Inflammatory macrophage (primary cell): ENCODE measurements at regions not wholly inside any gene's neighbourhood (a gene's known extent, or its start where the extent isn't known, plus 50 kb on each side); places are given as distances from the start of the nearest gene placed in this dataset.

Source experiments
- DNase-seq, 2 donors: peaks; one replicate each; pipeline ENCODE4 v3.0.0-alpha.2; 2020 to 2022

DNA sequence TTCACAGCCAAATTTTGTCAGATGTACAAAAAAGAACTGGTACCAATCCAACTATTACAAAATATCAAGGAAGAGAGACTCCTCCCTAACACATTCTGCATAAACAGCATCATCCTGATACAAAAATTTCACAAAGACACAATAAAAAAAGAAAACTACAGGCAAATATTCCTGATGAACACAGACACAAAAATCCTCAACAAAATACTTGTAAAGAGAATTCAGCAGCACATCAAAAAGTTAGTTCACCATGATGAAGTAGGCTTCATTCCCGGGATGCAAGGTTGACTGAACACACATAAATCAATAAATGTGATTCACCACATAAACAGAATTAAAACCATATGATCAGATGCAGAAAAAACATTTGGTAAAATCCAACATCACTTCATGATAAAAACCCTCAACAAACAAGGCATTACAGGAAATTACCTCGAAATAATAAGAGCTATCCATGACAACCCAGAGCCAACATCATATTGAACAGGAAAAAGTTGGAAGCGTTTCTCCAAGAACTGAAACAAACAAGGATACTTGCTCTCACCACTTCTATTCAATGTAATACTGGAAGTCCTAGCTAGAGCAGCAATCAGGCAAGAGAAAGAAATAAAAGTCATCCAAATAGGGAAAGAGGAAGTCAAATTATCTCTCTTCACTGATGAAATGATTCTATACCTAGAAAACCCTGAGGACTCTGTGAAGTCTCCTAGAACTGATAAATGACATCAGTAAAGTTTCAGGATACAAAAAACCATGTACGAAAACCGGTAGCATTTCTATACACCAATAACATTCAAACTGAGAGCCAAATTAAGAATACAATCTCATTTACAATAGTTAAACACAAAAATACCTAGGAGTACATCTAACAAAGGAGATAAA is 223.1 kb downstream of the REEP3 start:
- DNase-seq: no peak

DNA sequence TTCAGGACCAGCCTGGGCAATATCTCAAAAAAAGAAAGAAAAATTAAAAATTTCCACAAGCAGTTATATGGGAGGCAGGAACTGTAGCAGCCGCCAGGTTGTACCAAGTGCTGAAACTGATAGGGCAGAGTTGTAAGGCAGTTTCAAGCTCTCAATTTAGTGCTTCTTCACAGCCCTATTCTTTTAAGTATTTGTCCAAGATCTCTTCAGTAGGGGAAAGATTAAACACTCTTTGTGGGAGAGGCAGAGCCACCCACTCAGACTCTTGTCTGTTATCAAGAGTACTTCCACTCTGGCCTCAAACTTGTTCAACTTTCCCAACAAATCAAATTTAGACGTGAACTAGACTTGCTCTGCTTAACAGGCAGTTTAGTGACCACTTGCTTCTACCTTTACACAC is 228.7 kb downstream of the REEP3 start:
- DNase-seq: no peak

DNA sequence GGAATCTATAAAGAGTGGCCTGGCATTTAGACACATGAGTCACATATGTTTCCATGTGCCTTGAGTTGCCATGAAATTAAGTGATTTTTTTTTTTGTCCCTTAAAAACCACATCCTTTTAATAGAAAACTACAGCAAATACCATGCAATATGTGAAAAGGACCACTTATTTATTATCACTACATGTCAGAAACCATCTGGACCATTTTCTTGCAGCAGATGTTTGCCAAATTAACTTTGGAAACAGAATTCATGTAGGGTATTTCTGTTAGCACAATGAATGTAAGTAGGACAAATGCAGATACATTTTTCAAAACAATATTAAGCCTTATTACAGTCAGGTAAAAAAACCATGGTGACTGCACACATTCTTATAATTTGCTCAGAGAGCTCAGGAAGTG is 230.6 kb downstream of the REEP3 start:
- no peak for DNase-seq

DNA sequence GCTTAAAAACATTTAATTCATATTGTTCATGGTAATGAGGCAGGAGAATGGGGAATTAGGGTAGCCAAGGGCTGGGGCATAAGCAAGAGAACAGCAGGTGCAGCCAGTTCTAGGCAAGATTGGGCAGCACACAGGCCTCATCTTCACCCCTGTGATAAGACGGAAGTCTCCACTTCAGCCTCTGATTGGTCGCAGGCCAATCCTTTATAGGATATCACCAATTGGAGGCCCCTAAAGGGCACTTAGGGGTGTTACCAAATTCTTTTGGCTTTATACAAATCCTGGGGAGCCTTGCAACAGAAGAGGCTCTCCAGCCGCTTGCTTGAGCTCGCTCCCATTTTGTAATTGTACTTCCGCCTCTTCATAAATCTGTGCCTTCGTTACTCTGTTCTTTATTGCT is 231.1 kb downstream of the REEP3 start:
- no peak for DNase-seq

DNA sequence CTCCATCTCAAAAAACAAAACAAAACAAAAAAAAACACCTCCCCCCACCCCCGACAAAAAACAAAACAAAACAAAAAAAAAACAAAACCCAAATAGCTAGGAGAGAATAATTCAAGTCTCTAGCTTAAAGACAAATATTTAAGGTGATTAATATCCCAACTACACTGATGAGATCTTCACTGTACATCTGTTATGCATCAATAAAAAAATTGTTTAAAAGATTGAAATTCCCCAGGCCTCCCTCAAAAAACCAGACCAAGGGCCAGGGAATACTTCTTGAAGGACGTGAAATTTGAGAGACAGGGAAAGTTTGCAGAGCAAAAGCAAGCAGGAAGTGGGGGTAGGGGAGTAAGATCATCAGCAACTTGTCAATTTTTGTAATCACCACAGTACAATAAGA is 232.6 kb downstream of the REEP3 start:
- no peak for DNase-seq

DNA sequence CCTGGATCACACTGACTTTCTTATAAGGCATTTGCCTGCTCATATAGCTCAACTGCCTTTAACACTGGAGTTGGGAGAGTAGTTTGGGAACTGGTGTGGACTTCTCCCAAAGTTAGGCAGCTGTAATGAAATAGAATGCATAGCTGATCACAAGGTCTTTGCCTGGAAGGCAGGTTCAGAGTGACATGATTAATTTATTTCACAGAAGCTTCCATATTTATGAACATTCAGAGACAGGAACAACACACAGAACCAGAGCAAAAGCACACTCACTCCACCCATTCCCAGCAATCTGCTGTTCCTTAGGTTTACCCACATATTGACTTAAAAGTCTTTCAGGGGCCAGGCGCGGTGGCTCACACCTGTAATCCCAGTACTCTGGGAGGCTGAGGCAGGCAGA is 234.2 kb downstream of the REEP3 start:
- DNase-seq: no peak

DNA sequence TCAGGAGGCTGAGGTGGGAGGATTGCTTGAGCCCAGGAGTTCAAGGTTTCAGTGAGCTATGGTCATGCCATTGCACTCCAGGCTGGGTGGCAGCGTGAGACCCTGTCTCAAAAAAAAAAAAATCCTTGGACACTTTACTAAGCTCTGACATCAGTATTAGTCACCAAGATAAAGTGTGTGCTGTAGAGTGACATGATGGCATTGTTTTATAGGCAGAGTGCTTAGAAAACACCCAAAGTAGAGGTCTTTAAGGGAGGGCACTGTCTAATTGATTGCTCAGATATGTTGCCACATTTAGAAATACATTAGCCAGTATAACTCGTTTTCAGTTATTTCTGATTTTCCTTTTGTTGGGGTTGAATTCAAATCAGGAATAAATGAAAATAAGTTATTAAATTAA is 235.9 kb downstream of the REEP3 start:
- DNase-seq: no peak

DNA sequence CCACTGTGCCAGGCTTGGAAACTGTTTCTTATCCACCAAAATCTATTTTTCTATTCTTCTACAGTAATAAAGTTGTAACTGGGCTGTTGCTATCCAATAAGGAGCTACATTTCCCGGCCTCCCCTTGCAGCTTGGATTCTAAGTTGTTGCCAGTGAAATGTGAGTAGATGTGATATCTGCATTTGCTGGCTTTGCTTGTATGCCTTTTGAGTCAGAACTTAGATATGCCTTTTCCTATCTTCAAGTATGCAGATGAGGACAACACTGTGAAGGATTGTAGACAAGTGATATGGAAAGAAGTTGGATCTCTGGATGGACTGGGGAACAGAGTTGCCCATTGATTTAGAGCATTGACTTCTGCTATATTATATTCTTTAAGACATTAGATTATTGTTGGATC is 236.9 kb downstream of the REEP3 start:
- no peak for DNase-seq

DNA sequence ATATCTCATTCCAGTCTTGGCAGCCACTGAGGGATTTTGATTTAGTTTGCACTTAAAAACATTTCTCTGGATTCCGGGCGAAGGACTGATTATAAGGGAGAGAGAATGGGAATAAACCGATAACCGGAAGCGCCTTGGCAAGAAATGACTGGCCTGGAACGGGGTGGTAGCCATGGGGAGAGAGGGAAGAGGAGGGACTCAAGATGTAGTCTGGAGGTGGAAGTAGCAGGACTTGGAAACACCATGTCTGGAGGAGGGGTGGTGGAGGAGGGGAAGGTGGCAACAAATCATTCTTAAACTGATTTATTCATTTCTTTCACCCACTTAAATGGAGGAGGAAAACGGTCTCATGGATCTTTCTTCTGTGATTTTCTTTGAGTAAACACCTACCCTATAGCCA is 238.1 kb downstream of the REEP3 start:
- no peak for DNase-seq

DNA sequence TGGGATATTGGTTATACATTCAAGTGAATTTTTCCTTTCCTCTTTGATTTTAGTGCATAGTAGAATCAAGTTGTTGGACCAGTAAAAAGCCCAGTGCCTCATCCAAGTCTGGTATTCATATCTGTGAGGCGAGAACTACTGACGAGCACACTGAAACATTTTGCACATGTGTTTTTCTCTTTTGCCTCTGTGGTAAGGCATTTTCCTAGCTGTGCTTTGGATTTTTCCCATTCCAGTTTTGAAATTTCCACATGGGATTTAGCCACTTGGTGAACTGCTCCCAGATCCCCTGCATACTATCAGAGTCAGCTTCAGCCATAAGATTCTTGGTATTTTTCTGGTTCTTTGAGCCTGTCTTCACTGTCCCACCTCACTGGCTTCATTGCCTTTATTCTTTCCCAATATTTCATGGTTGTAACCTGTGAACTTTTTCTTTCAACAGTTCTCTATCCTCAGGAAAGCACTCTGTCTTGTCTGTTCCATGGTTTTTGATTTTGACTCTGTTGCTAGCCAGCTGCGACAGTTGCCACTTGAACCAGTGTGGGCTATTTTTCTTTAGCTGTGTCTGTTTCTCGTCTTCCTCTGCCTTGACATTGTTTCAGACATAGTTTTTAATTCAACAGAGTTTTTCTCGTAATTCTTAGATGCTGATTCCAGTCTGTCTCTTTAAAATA is 239.0 kb downstream of the REEP3 start:
- no peak for DNase-seq

DNA sequence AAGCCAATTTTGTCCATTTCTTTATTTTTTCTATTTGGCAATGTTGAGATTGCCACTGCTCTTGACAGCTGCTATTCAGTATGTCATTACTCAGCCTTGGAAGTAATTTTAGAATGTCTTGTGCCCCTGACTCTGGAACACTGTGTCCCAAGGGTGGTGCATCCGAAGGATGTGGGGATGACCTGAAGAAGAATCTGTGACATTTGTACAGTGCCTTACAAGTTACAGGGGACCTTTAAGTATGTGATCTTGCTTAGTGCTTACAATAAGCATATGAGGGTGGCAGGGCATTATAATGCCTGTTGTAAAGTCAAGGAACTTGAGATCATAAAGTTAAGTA is 239.5 kb downstream of the REEP3 start:
- DNase-seq: no peak

DNA sequence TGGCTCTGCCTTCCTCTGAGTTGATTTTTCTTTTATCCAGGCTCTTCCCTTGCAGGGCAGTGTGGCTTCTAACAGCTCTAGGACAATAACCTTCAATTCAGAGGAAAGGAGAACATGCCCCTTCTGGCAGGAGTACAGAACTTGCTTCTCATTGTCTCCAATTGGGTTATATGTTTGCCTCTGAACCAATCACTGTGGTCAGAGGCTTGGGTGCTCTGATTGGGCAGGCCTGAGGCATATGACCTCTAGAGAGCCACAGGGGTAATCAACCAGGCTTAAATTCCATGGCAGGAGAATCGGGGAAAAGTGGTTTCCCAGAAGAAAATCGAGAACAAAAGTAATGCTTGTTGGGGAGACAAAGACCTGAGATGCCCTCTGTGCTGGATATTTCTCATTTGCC is 240.0 kb downstream of the REEP3 start:
- DNase-seq: no peak

DNA sequence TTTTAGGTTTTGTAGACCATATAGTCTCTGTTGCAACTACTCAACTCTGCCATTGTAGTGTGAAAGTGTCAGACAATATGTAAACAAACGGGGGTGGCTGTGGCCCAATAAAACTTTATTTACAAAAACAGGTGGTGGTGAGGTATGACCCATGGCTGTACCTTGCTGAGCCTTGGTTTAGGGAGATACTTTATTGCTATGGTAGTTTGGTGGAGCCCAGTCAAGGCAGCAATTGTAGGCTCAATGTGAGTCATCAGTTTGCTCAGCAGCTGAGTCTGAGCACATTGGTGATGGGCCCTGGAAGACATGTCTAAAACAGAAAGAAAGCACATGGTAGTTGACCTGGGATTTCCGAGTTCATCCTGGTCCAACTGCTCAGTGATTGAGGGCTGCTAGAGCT is 242.5 kb downstream of the REEP3 start:
- DNase-seq: no peak

DNA sequence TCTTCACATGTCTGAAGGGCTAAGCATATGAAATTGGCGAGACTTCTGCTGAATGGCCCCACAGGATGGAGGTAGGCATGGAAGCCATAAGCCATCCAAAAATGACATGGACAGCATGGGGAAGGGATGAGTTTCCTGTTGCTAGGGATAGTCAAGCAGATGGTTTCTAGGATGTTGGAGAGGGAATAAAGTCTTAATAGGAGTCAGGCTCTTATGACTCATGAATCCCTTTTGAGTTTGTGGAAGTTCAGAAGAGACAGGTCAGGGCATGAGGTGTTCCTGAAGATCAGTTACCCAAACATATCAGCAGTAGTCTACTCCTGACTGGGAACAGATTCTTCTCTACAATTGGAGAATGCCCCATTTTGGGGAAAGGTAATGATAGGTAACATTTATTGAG is 243.9 kb downstream of the REEP3 start:
- DNase-seq: no peak

DNA sequence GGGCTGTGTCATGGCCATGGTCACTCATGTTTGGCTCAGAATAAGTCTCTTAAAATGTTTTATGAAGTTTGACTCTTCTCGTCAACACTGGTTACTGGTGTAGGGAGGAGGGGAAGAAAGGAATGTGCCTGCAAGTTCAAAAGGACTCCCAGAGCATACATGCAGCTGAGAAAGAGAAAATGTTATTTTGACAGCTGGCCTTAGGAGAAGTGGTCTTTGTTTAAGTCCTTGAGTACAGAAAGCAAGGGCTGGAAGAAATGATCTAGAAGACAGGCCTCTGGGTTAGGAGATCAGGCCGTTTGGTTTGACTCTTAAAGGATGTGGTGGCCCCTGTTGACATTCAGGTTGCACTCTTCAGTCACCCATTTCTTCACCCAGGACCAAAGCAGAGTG is 245.5 kb downstream of the REEP3 start:
- no peak for DNase-seq

DNA sequence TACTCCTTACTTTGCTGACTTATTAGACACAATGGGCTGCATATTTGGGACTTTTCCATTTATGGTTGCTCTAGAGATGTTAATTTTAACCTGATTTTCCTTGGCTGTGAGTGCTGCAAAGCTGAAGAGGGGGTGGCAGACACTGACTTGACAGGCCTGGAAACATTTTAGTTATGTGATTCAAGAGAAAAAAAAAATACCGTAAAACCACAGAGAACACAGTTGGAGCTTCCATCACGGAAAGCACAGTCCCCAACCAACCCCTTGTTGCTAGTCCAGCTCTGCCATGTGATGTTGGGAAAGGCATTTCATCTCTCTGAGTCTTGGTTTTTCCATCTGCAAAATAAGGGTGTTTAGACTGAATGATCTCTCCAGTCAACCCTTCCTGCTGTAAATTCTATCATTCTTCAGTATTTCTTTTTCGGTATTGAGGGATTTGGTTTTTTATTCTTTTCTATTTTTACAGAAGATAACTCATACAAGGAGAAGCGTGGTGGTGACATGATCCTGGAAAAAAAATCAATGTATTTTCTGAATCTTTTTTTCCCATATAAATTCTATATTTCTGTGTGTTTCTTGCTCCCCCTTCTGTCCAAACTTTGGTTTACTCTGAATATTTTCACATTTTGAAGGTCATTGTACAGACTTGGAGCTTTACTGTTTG is 246.1 kb downstream of the REEP3 start:
- DNase-seq: peak in 1 of 2 donors; percentile 16

DNA sequence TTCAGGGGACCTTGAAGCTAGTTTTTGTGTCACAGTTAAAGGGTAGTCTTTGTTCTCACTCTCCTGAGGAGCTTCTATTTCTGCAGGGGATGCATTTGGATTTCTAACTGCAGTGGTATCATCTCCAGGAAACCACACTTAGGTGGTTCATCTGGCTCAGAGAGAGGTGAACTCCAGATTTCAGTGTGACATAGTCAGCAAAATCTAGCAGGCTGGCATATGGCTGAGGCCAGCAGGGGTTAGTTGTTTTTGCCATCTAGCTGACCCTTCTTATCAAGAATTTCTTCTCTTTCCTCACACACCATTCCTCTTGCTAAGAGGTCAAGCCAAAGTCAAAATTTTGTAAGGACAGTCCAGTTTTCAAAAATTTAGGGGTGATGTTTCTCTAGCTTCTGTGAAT is 248.2 kb downstream of the REEP3 start:
- no peak for DNase-seq

DNA sequence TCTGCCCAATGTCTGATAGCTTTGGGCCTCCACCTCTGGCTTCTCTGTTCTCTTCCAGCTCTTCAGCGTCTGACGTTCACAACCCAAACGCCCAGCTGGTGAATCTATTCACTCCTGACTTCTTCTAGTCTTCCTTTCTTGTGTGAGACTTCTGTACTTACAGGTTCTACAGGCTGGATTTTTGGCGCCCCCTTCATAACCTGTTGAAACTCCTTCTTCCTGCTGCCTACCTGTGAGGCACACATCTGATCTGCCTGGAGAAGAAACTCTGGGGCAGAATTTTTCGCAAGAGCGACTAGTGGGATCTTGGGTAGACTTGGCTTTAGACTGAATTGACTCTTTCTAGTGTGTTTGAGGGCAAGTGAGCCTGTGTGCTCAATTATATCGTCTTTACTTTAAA is 249.3 kb downstream of the REEP3 start:
- DNase-seq: no peak

DNA sequence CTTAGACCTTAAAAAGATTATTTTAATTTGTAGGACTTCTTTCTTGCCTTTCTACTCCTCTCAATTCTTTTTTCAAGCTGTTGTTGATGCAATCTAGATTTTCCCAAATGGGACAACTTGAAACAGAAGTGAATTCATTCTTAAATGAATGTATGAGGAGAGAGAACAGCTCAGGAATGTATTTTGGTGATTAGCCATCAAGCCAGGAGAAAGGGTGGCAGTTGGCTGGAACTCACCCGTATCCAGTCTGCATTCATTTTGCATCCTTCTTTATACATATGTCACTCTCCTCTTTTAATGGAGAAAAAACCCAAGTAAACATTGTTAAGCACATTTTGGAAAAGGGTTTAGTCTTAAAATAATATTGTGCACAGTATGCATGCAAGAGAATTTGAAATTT is 251.3 kb downstream of the REEP3 start:
- no peak for DNase-seq

DNA sequence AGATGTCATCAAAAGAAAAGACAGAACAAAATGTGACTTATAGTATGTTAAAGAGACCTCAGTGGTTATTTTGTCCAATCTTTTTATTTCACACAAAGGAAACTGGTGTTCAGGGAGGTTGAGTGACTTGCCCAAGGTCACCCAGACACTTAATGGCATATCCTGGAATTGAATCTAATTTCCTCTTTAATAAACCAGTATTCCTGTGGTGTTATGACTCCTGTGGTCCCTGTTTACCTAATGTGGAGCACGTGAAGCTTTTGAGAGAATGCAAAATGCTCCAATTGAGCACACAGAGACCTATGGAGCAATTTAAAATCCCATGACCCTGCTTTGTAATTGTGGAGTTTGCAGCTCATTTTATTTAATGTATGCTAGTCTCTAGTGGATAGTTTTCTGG is 251.9 kb downstream of the REEP3 start:
- DNase-seq: no peak

DNA sequence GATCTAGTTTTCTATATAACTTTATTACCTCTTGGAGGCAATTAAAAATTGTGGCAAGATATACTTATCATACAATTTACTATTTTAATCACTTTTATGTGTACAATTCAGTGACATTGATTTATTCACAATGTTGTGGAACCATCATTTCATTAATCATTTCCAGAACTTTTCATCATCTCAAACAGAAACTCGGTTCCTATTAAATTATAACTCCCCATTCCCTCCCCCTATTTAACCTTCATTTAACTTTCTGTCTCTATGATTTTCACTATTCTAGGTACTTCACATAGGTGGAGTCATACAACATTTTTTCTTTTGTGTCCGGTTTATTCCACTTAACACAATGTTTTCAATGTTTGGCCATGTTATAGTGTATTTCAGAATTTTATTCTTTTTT is 252.8 kb downstream of the REEP3 start:
- DNase-seq: no peak

DNA sequence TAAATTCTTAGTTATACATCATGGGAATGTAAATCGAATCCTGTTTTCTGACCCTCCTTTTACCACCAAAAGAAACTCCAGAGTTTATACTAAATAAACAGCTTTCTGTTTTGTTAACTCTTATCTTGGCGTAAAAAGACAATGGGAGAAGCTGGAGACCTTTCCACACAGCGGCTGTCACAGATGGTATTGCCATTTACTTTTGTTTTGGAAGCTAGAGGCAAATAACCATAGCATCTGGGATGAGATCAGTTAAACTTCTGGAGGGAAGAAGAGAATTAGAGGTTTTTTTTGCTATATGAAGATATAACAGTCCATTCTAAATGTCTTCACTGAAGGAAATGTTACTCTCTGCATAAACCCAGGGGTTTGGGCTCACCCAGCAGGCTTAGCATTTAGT is 258.9 kb downstream of the REEP3 start:
- no peak for DNase-seq

DNA sequence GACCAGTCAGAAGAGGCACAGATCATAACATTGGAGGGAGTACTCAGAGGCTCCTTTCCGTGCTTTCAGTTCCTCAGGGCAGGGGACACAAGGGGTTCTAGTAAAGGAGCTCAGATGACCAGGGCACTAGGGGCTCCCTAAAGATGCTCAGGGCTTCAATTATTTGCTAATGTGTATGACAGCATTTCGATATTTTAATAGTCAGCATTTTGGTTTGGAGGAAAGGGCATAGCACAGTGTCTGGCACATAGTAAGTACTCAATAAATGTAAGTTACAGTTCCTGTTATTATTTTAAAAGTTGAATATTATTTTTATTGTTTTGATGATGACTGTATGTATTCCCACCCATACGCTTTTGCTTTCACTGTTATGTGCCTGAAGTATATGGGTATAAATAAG is 260.0 kb downstream of the REEP3 start:
- no peak for DNase-seq

DNA sequence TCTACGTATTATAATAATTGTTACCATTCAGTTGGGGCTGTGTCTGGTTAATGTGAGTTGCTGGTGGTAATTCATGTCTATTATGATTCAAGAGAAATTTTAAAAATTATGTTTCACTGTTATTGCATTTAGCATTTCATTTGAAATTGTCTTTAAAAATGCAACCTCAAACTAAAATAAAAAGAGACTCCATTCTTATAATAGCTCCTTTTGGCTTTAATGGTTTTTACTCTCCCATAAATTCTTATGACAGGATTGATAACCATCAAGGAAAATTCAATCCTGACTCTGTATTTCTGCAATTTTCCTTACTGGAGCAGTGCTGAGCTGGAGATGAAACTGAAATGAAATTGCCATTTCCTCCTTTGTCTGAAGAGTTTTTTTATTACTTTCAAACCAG is 262.7 kb downstream of the REEP3 start:
- DNase-seq: no peak
